ENCODE measurements at regions not wholly inside any gene's neighbourhood (a gene's known extent, or its start where the extent isn't known, plus 50 kb on each side); places are given as distances from the start of the nearest gene placed in this dataset.

DNA sequence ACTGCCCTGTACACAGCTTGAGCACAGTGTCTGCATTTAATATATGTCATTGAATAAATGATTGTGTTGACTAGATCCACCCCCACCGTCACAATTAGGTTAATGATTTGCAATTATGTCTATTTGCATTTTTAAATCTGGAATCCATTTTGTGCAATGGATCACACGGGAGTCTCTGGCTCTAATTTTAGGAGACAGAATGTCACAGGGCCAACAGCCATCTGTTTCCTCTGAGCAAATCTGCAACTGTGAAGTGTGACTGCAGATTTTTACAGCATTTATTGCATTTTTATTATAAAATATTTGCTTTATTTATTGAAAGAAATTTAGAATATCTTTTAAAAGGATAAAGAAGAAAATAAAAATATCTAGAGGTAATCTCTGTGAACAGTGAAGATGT lies 316.8 kb downstream of the HS3ST1 start:
- no peaks in the 10 kb centered on the region for H3K36me3 ChIP-seq (ENCODE audit: control insufficient read depth, insufficient read depth, low read length)
- no peaks in the 10 kb centered on the region for H3K4me1 ChIP-seq (ENCODE audit: control insufficient read depth, insufficient read depth, low read length)
- no peak overlapping the region for H4K8ac ChIP-seq (ENCODE audit: low read depth in 2 of 2, low read length in 2 of 2)
- H3K27me3 ChIP-seq (ENCODE audit: control insufficient read depth, insufficient read depth, low read length) = no peaks in the 10 kb centered on the region
- H4K91ac ChIP-seq (ENCODE audit: insufficient read depth, low read depth, low read length) = no peak overlapping the region
- no peak overlapping the region for H2BK20ac ChIP-seq (ENCODE audit: low read depth, low read length)
- peaks cover 6% of the 10 kb centered on the region for H3K9me3 ChIP-seq (ENCODE audit: control insufficient read depth, insufficient read depth, low read length)
- H3K9ac ChIP-seq (ENCODE audit: low read depth, low read length) = no peak overlapping the region
- no peak overlapping the region for H2AK5ac ChIP-seq (ENCODE audit: low read depth, low read length)
- no peak overlapping the region for H2AFZ ChIP-seq (replicated peaks; ENCODE audit: low read length, poor library complexity)
- H3K9me1 ChIP-seq (ENCODE audit: insufficient read depth, low read length) = no peaks in the 10 kb centered on the region
- H3K18ac ChIP-seq (ENCODE audit: low read depth, low read length) = no peak overlapping the region
- WGBS, 2 experiments (ENCODE audit: extremely low coverage in 2 of 2, insufficient read length in 1 of 2) = no CpG with 5 or more reads among the region's 2 CpGs
- H3K27ac ChIP-seq (ENCODE audit: insufficient read depth, low read length) = no peak overlapping the region
- POLR2A ChIA-PET (ENCODE audit: unreplicated experiment) = no interaction called here
- H3K4ac ChIP-seq (ENCODE audit: low read depth, low read length) = no peak overlapping the region
- no peak overlapping the region for H3K14ac ChIP-seq (replicated peaks; ENCODE audit: low read depth, low read length)
- no peak overlapping the region for H2BK5ac ChIP-seq (ENCODE audit: low read depth, low read length, poor library complexity, severe bottlenecking)
- no peak overlapping the region for H3K56ac ChIP-seq (ENCODE audit: extremely low read depth, insufficient read depth, low read length)
- no peak overlapping the region for H3K4me3 ChIP-seq (ENCODE audit: insufficient read depth, low read depth, low read length)
- ATAC-seq (ENCODE audit: low read depth) = no peak
- H3K23ac ChIP-seq (ENCODE audit: low read depth, low read length) = no peak overlapping the region
- H2AK9ac ChIP-seq (replicated peaks; ENCODE audit: low read depth, low read length, poor library complexity) = no peak overlapping the region
- no peak overlapping the region for H4K5ac ChIP-seq (ENCODE audit: low read depth, low read length)
- H2BK120ac ChIP-seq (ENCODE audit: low read depth, low read length) = no peak overlapping the region
- no peak overlapping the region for H2BK15ac ChIP-seq (ENCODE audit: low read depth, low read length)
- BruUV-seq (replicated peaks) = no TSS peak
- H3K4me2 ChIP-seq (ENCODE audit: low read depth, low read length) = no peak overlapping the region
- dilution Hi-C loops (cut with HindIII; ENCODE audit: low sequenced_read_pairs, unreplicated experiment) = no loop called here
- no peak for DNase-seq
- no peaks in the 10 kb centered on the region for H4K20me1 ChIP-seq (ENCODE audit: insufficient read depth, low read length)
- CTCF ChIA-PET = no interaction called here
- TF ChIP-seq MXI1 (IDR thresholded peaks at IDR 0.05; ENCODE audit: borderline replicate concordance, low read depth, low read length) (no peak), NFE2L2 (IDR thresholded peaks at IDR 0.05; ENCODE audit: low read depth, low read length) (no peak), CEBPB (IDR thresholded peaks at IDR 0.05; ENCODE audit: low read depth, low read length) (no peak), POLR2A (IDR thresholded peaks at IDR 0.05; ENCODE audit: low read depth, low read length) (no peak), CHD1 (IDR thresholded peaks at IDR 0.05; ENCODE audit: low read depth, low read length) (no peak), MAFK (IDR thresholded peaks at IDR 0.05; ENCODE audit: low read depth, low read length) (no peak), FOS (IDR thresholded peaks at IDR 0.05; ENCODE audit: low read depth, low read length) (no peak), MAZ (IDR thresholded peaks at IDR 0.05; ENCODE audit: borderline replicate concordance, low read depth, low read length) (no peak), RAD21 (IDR thresholded peaks at IDR 0.05; ENCODE audit: low read length) (no peak), RFX5 (IDR thresholded peaks at IDR 0.05; ENCODE audit: low read depth, low read length) (no peak), RCOR1 (IDR thresholded peaks at IDR 0.05; ENCODE audit: insufficient replicate concordance, low read length) (no peak)
- TF ChIP-seq, protein P1, sequence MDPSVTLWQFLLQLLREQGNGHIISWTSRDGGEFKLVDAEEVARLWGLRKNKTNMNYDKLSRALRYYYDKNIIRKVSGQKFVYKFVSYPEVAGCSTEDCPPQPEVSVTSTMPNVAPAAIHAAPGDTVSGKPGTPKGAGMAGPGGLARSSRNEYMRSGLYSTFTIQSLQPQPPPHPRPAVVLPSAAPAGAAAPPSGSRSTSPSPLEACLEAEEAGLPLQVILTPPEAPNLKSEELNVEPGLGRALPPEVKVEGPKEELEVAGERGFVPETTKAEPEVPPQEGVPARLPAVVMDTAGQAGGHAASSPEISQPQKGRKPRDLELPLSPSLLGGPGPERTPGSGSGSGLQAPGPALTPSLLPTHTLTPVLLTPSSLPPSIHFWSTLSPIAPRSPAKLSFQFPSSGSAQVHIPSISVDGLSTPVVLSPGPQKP (IDR thresholded peaks at IDR 0.05; ENCODE audit: borderline replicate concordance, low read depth, low read length) = no peak
- TF ChIP-seq, protein P2, sequence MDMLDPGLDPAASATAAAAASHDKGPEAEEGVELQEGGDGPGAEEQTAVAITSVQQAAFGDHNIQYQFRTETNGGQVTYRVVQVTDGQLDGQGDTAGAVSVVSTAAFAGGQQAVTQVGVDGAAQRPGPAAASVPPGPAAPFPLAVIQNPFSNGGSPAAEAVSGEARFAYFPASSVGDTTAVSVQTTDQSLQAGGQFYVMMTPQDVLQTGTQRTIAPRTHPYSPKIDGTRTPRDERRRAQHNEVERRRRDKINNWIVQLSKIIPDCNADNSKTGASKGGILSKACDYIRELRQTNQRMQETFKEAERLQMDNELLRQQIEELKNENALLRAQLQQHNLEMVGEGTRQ (IDR thresholded peaks at IDR 0.05; ENCODE audit: low read depth, low read length) = no peak
- TF ChIP-seq, protein P3, sequence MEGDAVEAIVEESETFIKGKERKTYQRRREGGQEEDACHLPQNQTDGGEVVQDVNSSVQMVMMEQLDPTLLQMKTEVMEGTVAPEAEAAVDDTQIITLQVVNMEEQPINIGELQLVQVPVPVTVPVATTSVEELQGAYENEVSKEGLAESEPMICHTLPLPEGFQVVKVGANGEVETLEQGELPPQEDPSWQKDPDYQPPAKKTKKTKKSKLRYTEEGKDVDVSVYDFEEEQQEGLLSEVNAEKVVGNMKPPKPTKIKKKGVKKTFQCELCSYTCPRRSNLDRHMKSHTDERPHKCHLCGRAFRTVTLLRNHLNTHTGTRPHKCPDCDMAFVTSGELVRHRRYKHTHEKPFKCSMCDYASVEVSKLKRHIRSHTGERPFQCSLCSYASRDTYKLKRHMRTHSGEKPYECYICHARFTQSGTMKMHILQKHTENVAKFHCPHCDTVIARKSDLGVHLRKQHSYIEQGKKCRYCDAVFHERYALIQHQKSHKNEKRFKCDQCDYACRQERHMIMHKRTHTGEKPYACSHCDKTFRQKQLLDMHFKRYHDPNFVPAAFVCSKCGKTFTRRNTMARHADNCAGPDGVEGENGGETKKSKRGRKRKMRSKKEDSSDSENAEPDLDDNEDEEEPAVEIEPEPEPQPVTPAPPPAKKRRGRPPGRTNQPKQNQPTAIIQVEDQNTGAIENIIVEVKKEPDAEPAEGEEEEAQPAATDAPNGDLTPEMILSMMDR (conservative IDR thresholded peaks at IDR 0.05; ENCODE audit: low read depth, low read length) = no peak
- in situ Hi-C loops (cut with MboI; ENCODE audit: low sequenced_read_pairs) = no loop called here
- H3K79me1 ChIP-seq (ENCODE audit: low read depth in 1 of 2, low read length in 2 of 2) = no peaks in the 10 kb centered on the region
- intact Hi-C loops (cut with micrococcal nuclease) = no loop called here

All from IMR-90 (cell line).